ENCODE measurements at regions not wholly inside any gene's neighbourhood (a gene's known extent, or its start where the extent isn't known, plus 50 kb on each side); places are given as distances from the start of the nearest gene placed in this dataset.
"Not testable (repeated sequence)": the region's sequence is repeated elsewhere in the genome, so short reads cannot be mapped to it uniquely, and the experiment has no call there.

DNA sequence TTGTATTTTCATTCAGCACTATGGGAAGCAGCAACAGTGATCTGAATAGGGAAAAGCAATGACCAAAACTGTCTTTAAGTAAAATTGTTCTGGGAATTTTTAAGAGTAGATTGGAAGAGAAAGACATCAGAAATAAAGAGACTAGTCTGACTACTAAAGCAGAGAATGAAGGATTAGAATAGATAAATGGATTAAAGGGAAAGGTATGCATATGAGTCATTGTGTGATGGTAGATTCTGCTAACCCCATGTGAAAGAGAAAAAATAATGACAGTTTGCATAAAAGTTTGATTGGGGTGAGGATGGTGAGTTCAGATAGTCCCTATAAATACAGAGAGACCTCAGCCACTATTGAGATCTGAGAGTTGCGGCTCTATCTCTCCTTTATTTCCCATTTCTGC, 139.6 kb upstream of the DCC start:
- DNase-seq (ENCODE audit: low read depth): no peak

DNA sequence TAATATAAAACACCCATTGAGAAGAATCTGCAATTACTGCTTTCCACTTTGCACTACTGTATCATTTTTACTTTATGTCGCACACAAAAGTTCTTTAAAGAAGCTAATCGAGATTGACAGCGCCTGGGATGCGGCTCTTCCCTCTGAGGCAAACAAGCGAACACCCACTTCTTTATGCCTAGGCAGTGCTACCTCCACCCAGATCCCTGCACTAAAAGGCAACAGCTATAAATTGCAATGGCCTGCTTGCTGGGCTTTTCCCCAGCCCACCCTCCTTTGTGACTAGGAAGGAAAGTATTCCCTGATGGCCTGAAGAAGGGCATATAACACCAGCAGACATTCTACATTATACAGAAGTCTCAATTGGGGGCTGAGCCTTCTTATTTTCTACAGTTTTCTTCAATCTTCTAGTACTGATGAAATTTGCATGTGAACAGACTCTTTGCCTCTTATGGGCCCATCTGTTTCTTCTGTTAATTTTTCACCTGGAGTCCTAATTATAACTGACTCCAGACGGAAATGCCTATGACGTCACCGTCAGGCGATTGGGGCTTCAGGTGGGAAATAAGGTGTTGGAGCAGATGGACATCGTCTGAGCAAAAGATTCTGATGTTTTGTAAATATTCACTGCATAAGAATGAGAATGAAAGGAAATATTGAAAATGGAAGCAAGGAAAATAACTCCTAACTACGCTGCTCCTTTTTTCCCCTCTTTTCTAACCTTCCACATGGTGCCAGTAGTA, 138.9 kb upstream of the DCC start:
- DNase-seq (ENCODE audit: low read depth): no peak

DNA sequence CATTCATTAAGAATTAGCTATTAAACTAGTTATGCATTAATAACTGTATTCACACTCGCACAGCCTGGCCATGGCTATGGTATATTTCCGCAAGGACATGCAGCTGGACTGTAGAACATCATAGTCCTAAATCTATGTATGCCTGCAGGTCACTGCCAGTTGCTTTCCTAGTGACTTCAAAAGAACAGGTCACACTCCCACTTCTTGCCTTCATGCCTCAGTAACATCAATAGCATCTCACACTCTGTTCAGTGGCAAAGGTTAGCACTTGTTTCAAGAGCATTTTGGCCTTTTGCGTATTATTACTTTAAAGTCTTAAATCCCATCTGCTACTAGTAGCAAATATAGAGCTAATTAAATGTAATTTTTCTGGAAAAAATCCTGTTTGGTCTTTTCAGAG, 131.4 kb upstream of the DCC start:
- no peak for DNase-seq (ENCODE audit: low read depth)

DNA sequence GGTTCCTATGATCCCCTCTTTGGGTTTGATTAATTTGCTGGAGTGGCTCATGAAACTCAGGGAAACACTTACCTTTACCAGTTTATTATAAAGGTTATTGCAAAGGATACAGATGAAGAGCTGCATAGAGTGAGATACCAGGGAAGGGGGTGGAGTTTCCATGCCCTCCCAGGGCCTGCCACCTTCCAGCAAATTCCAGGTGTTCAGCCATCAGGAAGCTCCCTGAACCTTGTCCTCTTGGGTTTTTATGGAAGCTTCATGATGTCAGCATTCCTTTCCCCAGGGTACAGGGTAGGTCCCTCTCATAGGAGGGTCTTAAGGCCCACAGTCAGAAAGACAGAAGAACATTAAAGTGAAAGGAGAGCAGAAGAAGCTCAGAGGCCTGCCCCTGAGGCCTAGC, 123.9 kb upstream of the DCC start:
- no peak for DNase-seq (ENCODE audit: low read depth)

DNA sequence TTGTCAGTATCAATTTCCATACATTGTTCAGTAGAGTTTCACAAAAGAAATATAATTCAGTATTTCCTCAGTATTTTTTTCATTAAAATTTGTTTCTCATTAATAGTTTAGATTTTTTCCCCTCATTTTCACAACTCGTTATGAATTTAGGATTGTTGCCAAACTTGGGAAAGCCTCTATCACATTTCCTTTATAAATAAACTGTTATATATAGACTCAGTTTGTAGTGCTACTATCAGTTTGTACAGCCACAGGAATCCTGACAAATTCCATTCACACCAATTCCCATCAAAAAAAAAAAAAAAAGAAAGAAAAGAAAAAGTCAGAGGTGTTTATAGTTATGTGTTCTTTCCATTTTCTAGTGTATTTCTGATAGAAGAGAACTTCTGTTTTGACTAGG, 123.3 kb upstream of the DCC start:
- no peak for DNase-seq (ENCODE audit: low read depth)

DNA sequence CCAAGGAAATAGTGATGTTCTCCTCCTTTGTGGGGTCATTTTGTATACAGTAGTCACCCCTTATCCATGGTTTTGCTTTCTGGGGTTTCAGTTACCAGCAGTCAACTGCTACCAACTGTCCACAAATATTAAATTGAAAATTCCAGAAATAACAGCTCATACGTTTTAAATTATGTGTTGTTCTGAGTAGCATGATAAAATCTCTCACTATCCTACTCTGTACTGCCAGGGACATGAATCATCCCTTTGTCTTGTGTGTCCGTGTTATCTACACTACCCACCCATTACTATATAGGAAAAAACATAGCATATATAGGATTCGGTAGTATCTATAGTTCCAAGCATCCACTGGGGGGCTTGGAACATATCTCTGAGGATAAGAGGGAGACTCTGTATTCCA, 120.9 kb upstream of the DCC start:
- no peak for DNase-seq (ENCODE audit: low read depth)

DNA sequence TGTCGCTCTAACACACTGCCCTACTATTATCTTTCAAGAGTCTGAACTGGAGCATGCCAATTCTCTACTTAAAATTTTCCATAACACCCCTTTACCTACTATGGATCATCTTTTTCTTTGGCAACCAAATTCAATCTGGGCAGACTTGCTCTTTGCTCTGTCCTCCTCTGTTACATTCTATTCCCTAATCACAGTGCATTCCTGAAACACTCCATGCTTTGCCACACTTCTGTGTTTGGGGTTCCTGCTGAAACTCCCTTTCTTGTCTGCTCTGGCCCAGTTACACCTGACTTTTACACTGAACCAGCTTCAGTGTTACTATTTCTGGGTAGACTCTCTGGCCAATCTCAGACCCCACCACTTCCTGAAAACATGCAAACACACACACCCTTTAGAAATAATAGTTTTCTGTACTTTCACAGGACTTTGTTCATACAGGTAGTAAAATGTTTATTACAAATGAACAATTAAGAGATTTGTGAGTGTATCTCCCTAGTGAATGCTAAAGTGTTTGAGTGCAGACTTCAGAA, 119.9 kb upstream of the DCC start:
- DNase-seq (ENCODE audit: low read depth): no peak

DNA sequence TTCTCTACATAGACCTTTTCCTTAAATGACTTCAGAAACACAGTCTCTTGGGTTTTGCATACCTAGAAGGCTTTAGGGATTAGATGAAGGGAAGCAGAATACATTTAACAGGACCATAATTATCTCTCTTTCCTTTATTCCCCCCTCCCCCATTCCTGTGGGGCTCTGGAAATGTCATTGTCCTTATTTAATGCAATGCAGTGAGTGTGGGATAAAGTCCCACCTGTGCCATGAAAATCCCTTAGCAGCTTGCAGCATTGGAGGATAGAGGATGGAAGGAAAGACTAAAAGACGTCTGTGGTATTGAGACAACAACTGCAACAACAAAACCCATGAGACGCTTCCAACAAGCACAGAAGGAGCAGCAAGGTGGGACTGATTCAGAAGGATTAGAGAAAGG, 117.8 kb upstream of the DCC start:
- no peak for DNase-seq (ENCODE audit: low read depth)

DNA sequence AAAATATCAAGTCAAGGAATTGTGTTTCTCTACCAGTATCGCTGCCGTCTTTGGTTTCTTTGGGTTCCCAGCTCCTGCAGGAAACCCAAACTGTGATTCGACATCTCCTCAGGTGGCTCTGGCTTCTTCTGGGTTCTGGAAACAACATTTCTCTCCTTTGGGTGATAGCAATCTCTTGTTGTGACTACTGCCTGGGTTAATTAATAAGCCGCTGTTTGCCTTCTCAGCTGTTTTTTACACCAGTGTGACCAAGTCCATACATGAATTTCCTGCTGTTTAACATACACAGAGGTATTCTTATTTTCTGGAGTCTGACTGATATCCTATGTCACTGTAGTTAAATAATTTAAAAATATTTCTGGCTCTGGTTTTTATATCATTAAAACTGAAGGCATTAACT, 112.5 kb upstream of the DCC start:
- DNase-seq (ENCODE audit: low read depth): no peak

DNA sequence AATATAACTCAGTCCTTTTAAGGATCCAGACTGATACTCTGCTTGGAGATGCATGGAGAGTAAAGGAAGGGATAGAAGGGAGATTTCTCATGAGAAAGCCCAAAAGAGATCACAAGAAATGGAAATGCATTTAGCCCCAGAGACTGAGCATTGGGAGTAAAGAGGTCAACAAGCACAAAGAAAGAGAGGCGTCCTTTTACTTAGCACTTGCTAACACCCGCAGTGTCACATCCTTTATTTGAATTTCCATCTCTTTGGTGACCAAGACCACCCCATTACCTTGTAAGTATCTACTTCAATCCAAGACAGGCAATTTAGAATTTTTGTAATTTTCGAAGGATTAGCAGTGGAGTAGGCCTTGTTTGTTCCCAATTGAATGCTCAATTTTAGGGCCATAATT, 111.8 kb upstream of the DCC start:
- DNase-seq (ENCODE audit: low read depth): no peak

DNA sequence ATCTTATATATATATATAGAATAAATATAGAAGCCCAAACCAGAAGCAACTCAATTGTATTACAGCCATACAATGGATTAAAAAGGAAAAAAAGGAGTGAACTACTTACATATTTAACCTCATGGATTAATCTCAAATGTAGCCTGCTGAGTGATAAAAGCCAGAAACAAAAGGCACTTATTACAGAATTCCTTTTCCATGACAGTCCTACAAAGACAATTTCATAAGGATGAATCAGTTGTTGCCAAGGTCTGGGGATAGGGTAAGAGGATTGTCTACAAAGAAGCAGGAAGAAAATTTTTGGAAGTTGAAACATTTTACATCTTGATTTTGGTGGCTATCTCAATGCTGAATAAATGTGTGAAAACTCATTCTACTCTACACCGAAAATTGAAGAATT, 103.9 kb upstream of the DCC start:
- DNase-seq (ENCODE audit: low read depth): no peak

DNA sequence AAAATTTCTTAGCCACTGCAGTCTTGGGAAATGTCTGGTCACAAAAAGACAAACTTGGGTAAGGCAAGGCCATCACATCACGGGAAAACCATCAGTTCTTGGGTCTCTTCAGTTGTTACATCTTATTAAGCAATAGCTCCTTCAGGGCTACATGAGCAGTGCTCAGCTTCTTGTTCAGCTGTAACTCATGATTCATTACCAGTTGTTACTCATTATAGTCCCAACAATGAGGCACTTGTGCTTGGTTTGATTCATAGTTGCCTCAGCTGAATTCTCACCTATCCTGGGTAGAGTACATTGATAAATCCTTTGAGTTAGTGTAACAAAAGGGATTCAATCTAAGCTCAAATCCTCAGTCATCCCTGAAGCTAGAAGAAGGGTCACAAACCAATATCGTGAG, 102.4 kb upstream of the DCC start:
- no peak for DNase-seq (ENCODE audit: low read depth)

DNA sequence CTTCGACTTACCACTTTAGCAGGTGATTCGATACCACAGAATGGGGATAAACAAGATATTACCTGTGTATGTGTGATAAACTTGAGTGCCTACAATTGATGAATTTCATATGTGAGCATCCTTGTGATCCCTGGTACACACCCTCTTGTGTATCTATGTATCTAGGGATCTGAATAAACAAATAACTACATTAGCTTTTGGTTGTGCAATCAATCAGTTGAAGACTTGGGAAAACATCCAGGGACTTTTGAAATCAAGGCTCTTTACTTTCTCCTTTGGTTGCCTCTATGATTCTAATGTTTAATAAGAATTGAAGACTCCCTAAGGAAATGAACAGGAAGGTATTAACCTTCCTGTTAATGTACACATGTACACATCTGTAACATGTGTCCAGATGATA, 97.3 kb upstream of the DCC start:
- DNase-seq (ENCODE audit: low read depth): no peak

DNA sequence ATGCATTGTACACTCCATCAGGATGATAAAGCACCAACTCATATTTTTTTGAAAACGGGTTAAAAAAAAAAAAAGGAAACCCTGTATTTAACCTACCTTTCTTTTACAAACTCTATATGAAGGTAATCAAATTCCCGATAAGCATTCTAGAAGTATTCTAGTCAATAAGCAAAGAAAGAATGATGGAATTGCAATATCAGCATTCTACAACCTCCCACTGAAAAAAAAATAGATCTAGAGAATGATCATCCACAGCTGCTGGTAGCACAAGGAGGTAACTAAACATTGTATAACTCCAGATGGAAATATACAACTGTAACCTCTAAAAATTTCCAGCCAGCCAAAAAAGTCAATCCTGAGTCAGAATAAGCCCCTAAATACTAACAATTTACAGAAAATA, 95.3 kb upstream of the DCC start:
- DNase-seq (ENCODE audit: low read depth): no peak

DNA sequence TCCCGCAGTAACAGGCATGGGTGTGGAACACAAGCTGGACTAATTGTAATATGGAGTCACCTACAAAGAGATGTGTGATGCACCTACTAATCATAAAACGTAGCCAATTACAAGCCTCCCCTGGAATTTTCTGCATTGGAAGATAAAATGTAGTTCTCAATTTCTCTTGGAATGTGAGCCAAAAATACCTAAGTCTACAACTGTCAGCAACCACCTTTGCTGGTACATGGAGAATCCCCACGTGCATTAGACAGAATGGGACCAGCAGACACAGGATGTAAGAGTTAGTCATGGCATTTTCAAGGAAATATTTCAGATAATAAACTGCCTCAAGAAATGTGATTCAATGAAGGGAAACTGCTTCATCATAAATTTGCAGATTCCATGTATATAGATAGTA, 85.6 kb upstream of the DCC start:
- no peak for DNase-seq (ENCODE audit: low read depth)

DNA sequence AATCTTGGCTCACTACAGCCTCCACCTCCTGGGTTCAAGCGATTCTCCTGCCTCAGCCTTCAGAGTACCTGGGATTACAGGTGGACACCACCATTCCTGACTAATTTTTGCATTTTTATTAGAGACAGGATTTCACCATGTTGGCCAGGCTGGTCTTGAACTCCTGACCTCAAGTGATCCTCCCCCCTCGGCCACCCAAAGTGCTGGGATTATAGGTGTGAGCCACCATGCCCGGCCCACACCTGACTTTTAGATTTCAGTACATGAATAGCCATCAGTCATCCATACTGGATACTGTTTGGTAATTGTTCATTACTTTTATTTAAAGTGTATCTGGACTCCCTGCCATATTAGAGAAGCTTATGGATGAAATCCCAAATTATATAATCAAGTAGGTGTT, 82.6 kb upstream of the DCC start:
- DNase-seq (ENCODE audit: low read depth): not testable (repeated sequence)

DNA sequence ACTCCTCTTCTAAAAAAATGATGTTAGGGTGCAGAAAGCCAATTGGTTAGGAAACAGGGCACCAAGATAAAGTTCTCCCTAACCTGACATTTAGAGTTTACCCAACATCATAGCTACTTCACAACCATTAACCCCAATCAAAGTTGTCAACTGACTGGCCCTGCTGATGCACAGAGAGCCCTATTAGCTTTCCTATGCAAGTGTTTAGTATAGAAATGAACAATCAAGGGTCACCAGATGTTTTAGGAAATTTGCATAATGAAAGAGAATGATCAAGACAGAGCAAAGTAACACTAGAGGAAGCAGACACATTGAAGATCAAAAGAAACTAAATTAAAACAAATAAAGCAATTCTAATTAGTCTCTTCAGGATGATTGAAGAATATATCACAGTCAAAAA, 64.2 kb upstream of the DCC start:
- no peak for DNase-seq (ENCODE audit: low read depth)

DNA sequence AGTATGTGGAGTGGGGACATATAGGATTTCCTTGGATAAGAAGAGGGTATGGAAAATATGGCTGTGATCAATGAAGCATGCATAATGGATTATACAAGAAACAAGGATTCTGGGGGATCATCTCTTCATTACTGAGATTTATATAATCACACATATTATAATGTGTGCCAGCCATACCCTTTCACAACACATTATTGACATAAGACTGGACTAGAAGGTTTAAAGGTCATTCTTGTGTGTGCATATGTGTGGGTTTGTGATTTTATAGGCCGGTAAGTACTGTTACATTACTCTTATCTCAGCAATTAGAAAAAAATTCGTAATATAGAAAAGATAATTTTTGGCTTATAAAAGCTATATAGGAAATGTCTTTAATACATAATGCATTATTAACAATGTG, 62.2 kb upstream of the DCC start:
- no peak for DNase-seq (ENCODE audit: low read depth)

DNA sequence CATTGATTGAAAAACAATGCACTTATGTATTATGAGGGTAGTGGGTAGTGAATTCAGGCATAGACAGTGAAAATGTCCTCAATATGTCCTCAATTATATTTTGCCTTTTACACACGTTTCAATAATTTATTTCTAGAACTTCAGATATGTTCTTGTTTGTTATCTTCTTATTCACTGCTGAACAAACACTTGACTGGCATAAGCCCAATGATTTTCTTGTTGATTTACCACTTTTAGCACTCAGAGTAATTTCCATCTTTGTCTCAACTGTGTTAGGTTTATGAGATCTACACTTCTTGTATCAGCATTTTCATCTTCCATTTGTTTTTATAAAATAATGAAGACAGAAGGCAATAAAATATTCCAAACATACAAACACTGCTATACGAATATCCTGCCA, 61.8 kb upstream of the DCC start:
- DNase-seq (ENCODE audit: low read depth): no peak

DNA sequence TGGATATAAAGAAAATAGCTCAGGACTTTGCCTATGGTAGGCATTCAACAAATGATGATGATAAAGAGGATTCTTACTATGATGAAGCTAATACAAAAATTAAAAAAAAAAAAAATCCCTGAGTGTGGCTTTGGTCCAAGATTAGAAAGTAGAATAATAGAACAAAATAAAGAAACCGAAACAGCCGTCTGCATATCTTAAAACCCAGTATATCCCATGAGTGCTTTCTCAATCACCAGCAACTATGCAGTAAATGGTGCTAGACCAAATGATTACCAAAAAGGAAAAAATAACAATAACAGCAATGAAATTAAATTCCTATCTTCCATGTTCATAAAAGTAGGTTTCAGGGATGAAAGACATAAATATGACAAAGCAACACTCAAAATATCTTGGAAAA, 59.3 kb upstream of the DCC start:
- no peak for DNase-seq (ENCODE audit: low read depth)

DNA sequence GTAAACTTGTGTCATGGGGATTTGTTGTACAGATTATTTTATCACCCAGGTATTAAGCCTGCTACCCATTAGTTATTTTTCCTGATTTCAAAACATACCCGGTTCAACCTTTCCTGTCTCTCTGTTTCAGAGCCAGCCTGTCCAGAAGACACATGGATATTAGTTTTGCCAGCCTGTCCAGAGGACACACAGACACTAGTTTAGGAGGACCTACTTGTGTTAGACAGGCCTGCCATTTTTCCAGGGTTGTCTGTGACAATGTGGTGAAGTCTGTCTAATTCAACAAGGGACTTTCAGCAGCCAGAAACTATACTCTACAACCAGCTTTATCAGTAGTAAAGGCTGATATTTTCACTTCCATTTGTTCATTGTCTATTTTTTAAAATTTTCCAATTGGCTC, 56.1 kb upstream of the DCC start:
- no peak for DNase-seq (ENCODE audit: low read depth)

DNA sequence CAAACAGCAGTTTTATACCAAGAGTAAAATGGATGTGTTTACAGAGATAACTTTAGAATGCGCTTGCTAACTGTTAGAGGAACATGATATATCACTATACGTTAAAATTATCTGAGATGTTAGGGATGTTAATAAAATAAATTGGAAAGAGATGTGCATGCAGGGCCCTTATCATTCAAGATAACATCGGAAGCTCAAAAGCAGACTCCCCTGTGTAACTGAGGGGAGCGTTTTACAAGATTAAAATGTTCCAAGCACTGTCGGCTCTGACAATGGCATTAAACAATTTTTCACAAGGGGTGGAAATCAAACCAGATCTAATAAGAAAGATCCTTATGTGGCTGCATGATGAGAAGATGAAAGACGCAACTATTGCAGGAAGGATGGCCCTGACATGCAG, 53.3 kb upstream of the DCC start:
- DNase-seq (ENCODE audit: low read depth): no peak

DNA sequence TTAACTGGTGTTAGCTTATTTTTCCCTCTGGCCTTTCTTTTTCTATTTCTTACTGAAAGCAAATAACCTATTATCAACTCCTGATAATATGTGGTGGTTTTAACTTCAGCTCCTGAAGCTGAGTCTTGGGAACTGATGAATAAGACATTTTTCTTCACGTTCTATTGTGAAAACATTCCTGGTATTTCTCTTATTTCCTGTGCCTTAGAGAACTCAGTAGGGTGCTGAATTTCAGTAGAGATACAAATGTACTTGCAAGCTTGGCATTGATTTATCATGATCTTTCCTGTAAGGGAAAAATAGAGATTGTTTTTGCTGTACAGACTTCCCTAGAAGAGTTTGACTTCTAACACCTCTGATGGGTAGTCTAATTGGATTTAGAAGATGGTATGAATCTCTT, 52.8 kb upstream of the DCC start:
- DNase-seq (ENCODE audit: low read depth): no peak

DNA sequence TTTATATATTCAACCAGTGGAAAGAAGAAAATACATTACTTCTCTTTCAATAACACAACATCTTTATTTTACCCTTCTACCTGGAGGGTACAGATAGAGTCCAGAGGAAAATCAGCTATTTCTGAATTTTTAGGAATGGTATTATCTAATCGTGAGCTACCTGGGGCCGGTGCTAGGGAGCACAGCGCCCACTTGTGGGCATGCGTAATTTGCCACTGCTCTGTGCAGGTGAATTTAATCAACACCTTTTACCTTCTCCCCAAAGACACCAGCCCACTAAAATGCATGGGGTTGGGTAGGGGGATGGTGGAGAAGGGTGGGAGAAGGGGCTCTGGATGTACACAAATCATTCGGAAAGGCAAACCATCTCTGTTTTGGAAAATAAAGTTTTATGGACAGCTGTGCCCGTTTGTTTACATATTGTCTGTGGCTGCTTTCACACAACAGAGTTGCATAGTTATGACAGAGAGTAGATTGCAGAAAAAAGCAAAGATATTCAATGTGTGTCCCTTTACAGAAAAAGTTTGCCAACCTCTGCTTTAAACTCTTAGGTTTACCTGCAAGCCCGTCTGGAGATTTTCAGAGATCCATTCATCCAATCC, 51.5 kb upstream of the DCC start:
- no peak for DNase-seq (ENCODE audit: low read depth)
